GM18505 (cell line): ENCODE measurements at regions not wholly inside any gene's neighbourhood (a gene's known extent, or its start where the extent isn't known, plus 50 kb on each side); places are given as distances from the start of the nearest gene placed in this dataset.

Experiments used
- ATAC-seq: cut with Tn5 transposase; IDR thresholded peaks from one replicate; pipeline ENCODE4 v1.9.1; 2021; ENCODE audit not compliant: unreplicated experiment
- POLR2A ChIP-seq: IDR thresholded peaks from 4 replicates; pipeline ENCODE4 v1.6.1; 2011; ENCODE audit warnings: borderline replicate concordance; ENCODE audit not compliant: insufficient read depth, insufficient read length; ENCODE audit errors: extremely low read depth

- no peak for ATAC-seq
- no peak for TF ChIP-seq POLR2A
These were observed 446.8 kb upstream of the DCN start for GRCh38 chr12:91629440-91629839.

GRCh38 chr12:91628656-91629055, 446.0 kb upstream of the DCN start:
- no peak for ATAC-seq
- TF ChIP-seq POLR2A, result no peak

- ATAC-seq, result no peak
- no peak for TF ChIP-seq POLR2A
These were observed 444.6 kb upstream of the DCN start for GRCh38 chr12:91627225-91627624.

GRCh38 chr12:91622981-91623380, 440.4 kb upstream of the DCN start:
- TF ChIP-seq POLR2A, result no peak
- ATAC-seq, result no peak

- no peak for ATAC-seq
- TF ChIP-seq POLR2A, result no peak
These were observed 439.4 kb upstream of the DCN start for GRCh38 chr12:91622037-91622436.

- ATAC-seq, result no peak
- no peak for TF ChIP-seq POLR2A
These were observed 438.4 kb upstream of the DCN start for GRCh38 chr12:91620992-91621391.

GRCh38 chr12:91620422-91620821, 437.8 kb upstream of the DCN start:
- no peak for TF ChIP-seq POLR2A

GRCh38 chr12:91618281-91618680, 435.7 kb upstream of the DCN start:
- no peak for TF ChIP-seq POLR2A
- no peak for ATAC-seq

More at GRCh38 chr12:91620422-91620821, 437.8 kb upstream of the DCN start:
- no peak for ATAC-seq

- no peak for ATAC-seq
- TF ChIP-seq POLR2A, result no peak
These were observed 435.2 kb upstream of the DCN start for GRCh38 chr12:91617818-91618217.

- ATAC-seq, result no peak
These were observed 433.8 kb upstream of the DCN start for GRCh38 chr12:91616416-91616815.

GRCh38 chr12:91613223-91613779, 430.7 kb upstream of the DCN start:
- no peak for TF ChIP-seq POLR2A
- no peak for ATAC-seq

More at GRCh38 chr12:91616416-91616815, 433.8 kb upstream of the DCN start:
- no peak for TF ChIP-seq POLR2A

GRCh38 chr12:91610561-91610960, 427.9 kb upstream of the DCN start:
- TF ChIP-seq POLR2A, result no peak
- ATAC-seq, result no peak

GRCh38 chr12:91609283-91609682, 426.7 kb upstream of the DCN start:
- TF ChIP-seq POLR2A, result no peak
- no peak for ATAC-seq

- no peak for ATAC-seq
- no peak for TF ChIP-seq POLR2A
These were observed 425.9 kb upstream of the DCN start for GRCh38 chr12:91608542-91608941.
